Keratinocyte (primary cell): ENCODE measurements at regions not wholly inside any gene's neighbourhood (a gene's known extent, or its start where the extent isn't known, plus 50 kb on each side); places are given as distances from the start of the nearest gene placed in this dataset.

ENCODE experiments used
- DNase-seq: peaks from one replicate; pipeline ENCODE4 v3.0.0-alpha.2; 2011; ENCODE audit warnings: low read depth, missing footprints, low spot score
- FAIRE-seq: peaks from 2 replicates; lab custom pipeline; 2011; peaks lifted over from hg19 to GRCh38; lab: Jason Lieb, UNC
- H2AFZ ChIP-seq: 2 replicates; pipeline ENCODE4 v1.6.0; 2012; ENCODE audit warnings: low read length, control low read depth, inconsistent platforms; ENCODE audit not compliant: control insufficient read depth
- H3K27ac ChIP-seq: 2 replicates; pipeline ENCODE4 v1.5.1; 2011; ENCODE audit warnings: low read length; ENCODE audit not compliant: control insufficient read depth, insufficient read depth
- H3K27me3 ChIP-seq: 3 replicates; pipeline ENCODE4 v1.6.0; 2011; ENCODE audit warnings: low read length; ENCODE audit not compliant: control insufficient read depth, insufficient read depth; ENCODE audit errors: extremely low read depth
- H3K36me3 ChIP-seq, 2 experiments: 2 replicates in 1 of 2; 3 replicates in 1 of 2; pipeline ENCODE4 v1.5.1; 2011; ENCODE audit warnings: low read length in 2 of 2, mild to moderate bottlenecking in 1 of 2; ENCODE audit not compliant: control insufficient read depth in 2 of 2, insufficient read depth in 2 of 2; ENCODE audit errors: extremely low read depth in 1 of 2
- H3K4me1 ChIP-seq: 3 replicates; pipeline ENCODE4 v1.5.1; 2011; ENCODE audit warnings: low read length; ENCODE audit not compliant: control insufficient read depth, insufficient read depth; ENCODE audit errors: extremely low read depth
- H3K4me2 ChIP-seq: 3 replicates; pipeline ENCODE4 v1.6.0; 2011; ENCODE audit warnings: low read depth, low read length; ENCODE audit not compliant: control insufficient read depth, insufficient read depth; ENCODE audit errors: extremely low read depth
- H3K4me3 ChIP-seq, 3 experiments: fragments of 200-600 bp in 1 of 3; sonication (generic) in 1 of 3; 2 replicates in 2 of 3; 3 replicates in 1 of 3; pipeline ENCODE4 v1.5.1; 2011 to 2016; ENCODE audit warnings: low read length in 3 of 3, mild to moderate bottlenecking in 3 of 3, control low read depth in 2 of 3, inconsistent platforms in 1 of 3, low read depth in 1 of 3, mixed read lengths in 1 of 3, mixed run types in 1 of 3, moderate library complexity in 1 of 3; ENCODE audit not compliant: control insufficient read depth in 2 of 3, insufficient read depth in 2 of 3; ENCODE audit errors: extremely low read depth in 1 of 3
- H3K79me2 ChIP-seq: 2 replicates; pipeline ENCODE4 v1.6.0; 2012; ENCODE audit warnings: low read length; ENCODE audit not compliant: control insufficient read depth, insufficient read depth
- H3K9ac ChIP-seq: 3 replicates; pipeline ENCODE4 v1.6.0; 2011; ENCODE audit warnings: low read length; ENCODE audit not compliant: control insufficient read depth, insufficient read depth; ENCODE audit errors: extremely low read depth
- H3K9me1 ChIP-seq: 3 replicates; pipeline ENCODE4 v1.6.0; 2011; ENCODE audit warnings: low read length; ENCODE audit not compliant: control insufficient read depth, insufficient read depth; ENCODE audit errors: extremely low read depth
- H3K9me3 ChIP-seq: 2 replicates; pipeline ENCODE4 v1.5.1; 2012; ENCODE audit warnings: low read depth, low read length; ENCODE audit not compliant: control insufficient read depth
- H4K20me1 ChIP-seq: 3 replicates; pipeline ENCODE4 v1.6.0; 2011; ENCODE audit warnings: low read length; ENCODE audit not compliant: control insufficient read depth, insufficient read depth; ENCODE audit errors: extremely low read depth
- CTCF ChIP-seq, 3 experiments: IDR thresholded peaks in 1 of 3; conservative IDR thresholded peaks in 1 of 3; optimal IDR thresholded peaks in 1 of 3; 2 replicates in 2 of 3; 3 replicates in 1 of 3; pipeline versions ENCODE3 to v1.5.1; 2011; ENCODE audit warnings: low read length in 3 of 3, mild to moderate bottlenecking in 3 of 3, moderate library complexity in 2 of 3, control low read depth in 1 of 3, inconsistent platforms in 1 of 3; ENCODE audit not compliant: insufficient read depth in 2 of 3; ENCODE audit errors: extremely low read depth in 1 of 3
- EZH2 ChIP-seq: IDR thresholded peaks from one replicate; pipeline ENCODE4 v1.6.1; 2012; ENCODE audit warnings: inconsistent platforms, mild to moderate bottlenecking, low read length, moderate library complexity
- dilution Hi-C: fragments of 300-500 bp; cut with MboI; formaldehyde crosslinking; loops from one replicate; pipeline ENCODE4 v1.7.0; 2020; ENCODE audit warnings: low sequenced_read_pairs; ENCODE audit not compliant: extremely low pct_ligation_motif_present

- H3K36me3 ChIP-seq = no peaks in the 10 kb centered on the region
- no peak for TF ChIP-seq EZH2
- no peak for TF ChIP-seq CTCF (optimal IDR thresholded peaks at IDR 0.05 in 1 of 3, IDR thresholded peaks at IDR 0.05 in 1 of 3, conservative IDR thresholded peaks at IDR 0.05 in 1 of 3; ENCODE audit: extremely low read depth in 1 of 3, insufficient read depth in 2 of 3, low read length in 3 of 3)
- dilution Hi-C loops = no loop called here
- FAIRE-seq (no peak), DNase-seq (no peak)
- H4K20me1 ChIP-seq = no peaks in the 10 kb centered on the region
- no peak overlapping the region for H3K4me2 ChIP-seq
- H3K9ac ChIP-seq = no peak overlapping the region
- no peaks in the 10 kb centered on the region for H3K9me3 ChIP-seq
- H2AFZ ChIP-seq = no peak overlapping the region
- no peaks in the 10 kb centered on the region for H3K79me2 ChIP-seq
- H3K9me1 ChIP-seq = no peaks in the 10 kb centered on the region
- no peak overlapping the region for H3K27ac ChIP-seq
- no peaks in the 10 kb centered on the region for H3K4me1 ChIP-seq
- no peaks in the 10 kb centered on the region for H3K27me3 ChIP-seq
- no peak overlapping the region for H3K4me3 ChIP-seq
Measured at GRCh38 chr9:99544526-99544925, 277.2 kb upstream of the NR4A3 start.

GRCh38 chr9:99549441-99549840 lies 272.2 kb upstream of the NR4A3 start:
- H3K9me3 ChIP-seq = no peaks in the 10 kb centered on the region
- no peaks in the 10 kb centered on the region for H3K79me2 ChIP-seq
- no peak overlapping the region for H3K4me3 ChIP-seq
- no peaks in the 10 kb centered on the region for H4K20me1 ChIP-seq
- H3K9me1 ChIP-seq = no peaks in the 10 kb centered on the region
- TF ChIP-seq CTCF (optimal IDR thresholded peaks at IDR 0.05 in 1 of 3, IDR thresholded peaks at IDR 0.05 in 1 of 3, conservative IDR thresholded peaks at IDR 0.05 in 1 of 3; ENCODE audit: extremely low read depth in 1 of 3, insufficient read depth in 2 of 3, low read length in 3 of 3) (no peak), EZH2 (no peak)
- no peak overlapping the region for H3K27ac ChIP-seq
- H3K9ac ChIP-seq = no peak overlapping the region
- H3K4me1 ChIP-seq = no peaks in the 10 kb centered on the region
- H3K36me3 ChIP-seq = no peaks in the 10 kb centered on the region
- FAIRE-seq (no peak), DNase-seq (no peak)
- dilution Hi-C loops = no loop called here
- H3K4me2 ChIP-seq = no peak overlapping the region
- no peaks in the 10 kb centered on the region for H3K27me3 ChIP-seq
- no peak overlapping the region for H2AFZ ChIP-seq
